ENCODE measurements at regions not wholly inside any gene's neighbourhood (a gene's known extent, or its start where the extent isn't known, plus 50 kb on each side); places are given as distances from the start of the nearest gene placed in this dataset.

DNA sequence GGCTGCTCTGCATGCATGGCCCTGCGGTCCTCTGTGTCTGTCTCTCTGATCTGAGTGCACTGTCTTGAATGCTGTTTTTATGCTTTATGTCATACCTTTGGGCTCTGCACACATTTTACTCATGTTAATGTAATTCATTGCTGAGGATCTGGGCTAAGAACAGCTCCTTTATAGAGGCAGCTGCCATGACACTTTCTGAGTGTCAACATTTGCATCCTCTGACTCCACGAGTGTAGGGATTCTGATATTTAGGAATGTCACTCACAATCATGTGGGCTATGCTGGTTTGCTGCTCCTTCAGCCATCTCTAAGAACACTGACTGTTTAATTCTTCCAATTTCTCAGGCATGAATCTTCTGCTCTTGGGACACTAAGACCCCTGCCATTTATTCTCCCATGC, 192.2 kb upstream of the CPEB2 start:
- H2BK5ac ChIP-seq (ENCODE audit: low read depth, low read length), result no peak overlapping the region
- no peaks in the 10 kb centered on the region for H3K36me3 ChIP-seq (ENCODE audit: control insufficient read depth in 2 of 4, insufficient read depth in 4 of 4, low read length in 3 of 4)
- no peaks in the 10 kb centered on the region for H3K79me1 ChIP-seq (ENCODE audit: low read depth, low read length)
- no peak overlapping the region for H3K27ac ChIP-seq (ENCODE audit: low read depth, low read length)
- no peaks in the 10 kb centered on the region for H4K20me1 ChIP-seq (replicated peaks in 1 of 2; ENCODE audit: control insufficient read depth in 1 of 2, insufficient read depth in 2 of 2, low read length in 2 of 2)
- no peak overlapping the region for H3K18ac ChIP-seq (ENCODE audit: extremely low read depth, low read length)
- H3K23me2 ChIP-seq (ENCODE audit: low read depth, low read length), result no peaks in the 10 kb centered on the region
- no peak overlapping the region for H3K23ac ChIP-seq (ENCODE audit: insufficient read length)
- H2AK5ac ChIP-seq (ENCODE audit: low read depth, low read length), result no peak overlapping the region
- H2BK20ac ChIP-seq (ENCODE audit: low read length), result no peak overlapping the region
- no peak overlapping the region for H3K4me3 ChIP-seq (ENCODE audit: extremely low read depth in 1 of 4, insufficient read depth in 2 of 4, low read depth in 3 of 4, low read length in 4 of 4)
- H3K9ac ChIP-seq (replicated peaks in 1 of 4; ENCODE audit: extremely low read depth in 1 of 4, low read depth in 3 of 4, low read length in 3 of 4), result no peak overlapping the region
- H3K4ac ChIP-seq (replicated peaks; ENCODE audit: insufficient read length, low read depth, low read length), result no peak overlapping the region
- no peak overlapping the region for H4K5ac ChIP-seq (ENCODE audit: insufficient read length, low read depth, low read length)
- H2BK15ac ChIP-seq (ENCODE audit: low read length), result no peak overlapping the region
- H3K27me3 ChIP-seq (replicated peaks in 1 of 4; ENCODE audit: control insufficient read depth in 3 of 4, extremely low read depth in 1 of 4, insufficient read depth in 3 of 4, low read length in 3 of 4), result no peaks in the 10 kb centered on the region; a peak in 1 of 7 replicates
- FAIRE-seq (no peak), DNase-seq (ENCODE audit: low read depth in 1 of 2, low spot score in 2 of 2) (no peak)
- H2AFZ ChIP-seq (ENCODE audit: low read length), result no peak overlapping the region
- no peak overlapping the region for H2BK12ac ChIP-seq (ENCODE audit: low read depth, low read length)
- no peaks in the 10 kb centered on the region for H3K9me3 ChIP-seq (ENCODE audit: insufficient read depth in 2 of 2, low read depth in 1 of 2, low read length in 1 of 2)
- no peaks in the 10 kb centered on the region for H3K4me1 ChIP-seq (replicated peaks in 1 of 4; ENCODE audit: control insufficient read depth in 3 of 4, insufficient read depth in 4 of 4, low read length in 3 of 4)
- WGBS, 2 experiments (ENCODE audit: extremely low coverage in 1 of 2, insufficient coverage in 1 of 2, insufficient read length in 1 of 2, insufficient replicate concordance in 2 of 2, low coverage in 1 of 2, low lambda C conversion rate in 2 of 2, missing lambda C conversion rate in 1 of 2), result 85% methylated on average over 2 of the region's 2 CpGs; no CpG with 5 or more reads in 1 of the 2 experiments
- ChIA-PET CTCF (ENCODE audit: partially characterized antibody) (no interaction called here), POLR2A (ENCODE audit: partially characterized antibody) (no interaction called here)
- no peak overlapping the region for H3K4me2 ChIP-seq (ENCODE audit: insufficient read depth in 1 of 2, low read depth in 2 of 2, low read length in 2 of 2)
- H2BK120ac ChIP-seq (replicated peaks; ENCODE audit: low read depth, low read length), result no peak overlapping the region
- H3K56ac ChIP-seq (replicated peaks; ENCODE audit: insufficient read length, low read depth, low read length), result no peak overlapping the region
- H3K14ac ChIP-seq (ENCODE audit: insufficient read length), result no peak overlapping the region
- H4K91ac ChIP-seq (replicated peaks; ENCODE audit: insufficient read length, low read length), result no peak overlapping the region
- H3K79me2 ChIP-seq (ENCODE audit: control insufficient read depth in 1 of 2, insufficient read depth in 2 of 2, low read length in 2 of 2), result no peaks in the 10 kb centered on the region
- H4K8ac ChIP-seq (ENCODE audit: extremely low read depth, insufficient read depth, low read length), result no peak overlapping the region
- TF ChIP-seq BACH1 (IDR thresholded peaks at IDR 0.05; ENCODE audit: low read length) (no peak), BCL11A (IDR thresholded peaks at IDR 0.05; ENCODE audit: low read depth in 2 of 2, low read length in 2 of 2) (no peak), RXRA (IDR thresholded peaks at IDR 0.05; ENCODE audit: insufficient read depth, low read depth, low read length) (no peak), CTBP2 (IDR thresholded peaks at IDR 0.05; ENCODE audit: borderline replicate concordance, insufficient read depth, insufficient read length, low read length) (no peak), TEAD4 (IDR thresholded peaks at IDR 0.05; ENCODE audit: low read depth, low read length) (no peak), CHD1 (IDR thresholded peaks at IDR 0.05; ENCODE audit: low read depth, low read length) (no peak), RFX5 (IDR thresholded peaks at IDR 0.05; ENCODE audit: borderline replicate concordance, low read depth, low read length) (no peak), SP2 (IDR thresholded peaks at IDR 0.05; ENCODE audit: low read length) (no peak)
- TF ChIP-seq, protein P1, sequence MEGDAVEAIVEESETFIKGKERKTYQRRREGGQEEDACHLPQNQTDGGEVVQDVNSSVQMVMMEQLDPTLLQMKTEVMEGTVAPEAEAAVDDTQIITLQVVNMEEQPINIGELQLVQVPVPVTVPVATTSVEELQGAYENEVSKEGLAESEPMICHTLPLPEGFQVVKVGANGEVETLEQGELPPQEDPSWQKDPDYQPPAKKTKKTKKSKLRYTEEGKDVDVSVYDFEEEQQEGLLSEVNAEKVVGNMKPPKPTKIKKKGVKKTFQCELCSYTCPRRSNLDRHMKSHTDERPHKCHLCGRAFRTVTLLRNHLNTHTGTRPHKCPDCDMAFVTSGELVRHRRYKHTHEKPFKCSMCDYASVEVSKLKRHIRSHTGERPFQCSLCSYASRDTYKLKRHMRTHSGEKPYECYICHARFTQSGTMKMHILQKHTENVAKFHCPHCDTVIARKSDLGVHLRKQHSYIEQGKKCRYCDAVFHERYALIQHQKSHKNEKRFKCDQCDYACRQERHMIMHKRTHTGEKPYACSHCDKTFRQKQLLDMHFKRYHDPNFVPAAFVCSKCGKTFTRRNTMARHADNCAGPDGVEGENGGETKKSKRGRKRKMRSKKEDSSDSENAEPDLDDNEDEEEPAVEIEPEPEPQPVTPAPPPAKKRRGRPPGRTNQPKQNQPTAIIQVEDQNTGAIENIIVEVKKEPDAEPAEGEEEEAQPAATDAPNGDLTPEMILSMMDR (IDR thresholded peaks at IDR 0.05; ENCODE audit: control extremely low read depth in 1 of 3, insufficient read depth in 1 of 3, low read depth in 1 of 3, low read length in 3 of 3), result no peak

All from H1 (cell line).